Endometrium (tissue), 2 donors: ENCODE measurements at regions not wholly inside any gene's neighbourhood (a gene's known extent, or its start where the extent isn't known, plus 50 kb on each side); places are given as distances from the start of the nearest gene placed in this dataset.
"Not testable (repeated sequence)": the region's sequence is repeated elsewhere in the genome, so short reads cannot be mapped to it uniquely, and the experiment has no call there.

Source experiments
- FAIRE-seq: peaks from 2 replicates; lab custom pipeline; 2012; peaks lifted over from hg19 to GRCh38; lab: Jason Lieb, UNC
- donor health status: control.
- donor health status: control.

DNA sequence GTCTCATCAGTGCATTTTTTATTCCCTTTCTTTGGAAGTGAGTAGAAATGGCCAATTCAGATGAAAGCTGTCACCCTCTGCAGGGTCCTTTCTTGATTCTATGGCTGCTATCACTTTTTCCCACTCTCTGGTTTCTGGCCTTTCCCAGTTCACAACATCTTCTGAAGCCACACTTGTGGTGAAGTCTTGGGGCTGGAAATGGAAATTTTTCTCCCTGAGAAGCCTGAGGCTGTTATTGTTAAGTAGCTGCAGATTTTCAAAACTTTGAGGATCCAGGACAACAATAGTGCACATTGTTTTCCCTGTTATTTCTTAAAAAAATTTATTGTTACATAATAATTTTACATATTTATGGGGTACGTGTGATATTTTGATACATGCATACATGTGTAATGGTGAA is 250.3 kb upstream of the RASGRP1 start:
- FAIRE-seq = no peak

GRCh38 chr15:38817427-38818156 is 253.0 kb upstream of the RASGRP1 start:
- no peak for FAIRE-seq

GRCh38 chr15:38818157-38818790 is 253.7 kb upstream of the RASGRP1 start:
- no peak for FAIRE-seq

- FAIRE-seq = no peak
Measured at GRCh38 chr15:38819387-38819950, 254.9 kb upstream of the RASGRP1 start.

DNA sequence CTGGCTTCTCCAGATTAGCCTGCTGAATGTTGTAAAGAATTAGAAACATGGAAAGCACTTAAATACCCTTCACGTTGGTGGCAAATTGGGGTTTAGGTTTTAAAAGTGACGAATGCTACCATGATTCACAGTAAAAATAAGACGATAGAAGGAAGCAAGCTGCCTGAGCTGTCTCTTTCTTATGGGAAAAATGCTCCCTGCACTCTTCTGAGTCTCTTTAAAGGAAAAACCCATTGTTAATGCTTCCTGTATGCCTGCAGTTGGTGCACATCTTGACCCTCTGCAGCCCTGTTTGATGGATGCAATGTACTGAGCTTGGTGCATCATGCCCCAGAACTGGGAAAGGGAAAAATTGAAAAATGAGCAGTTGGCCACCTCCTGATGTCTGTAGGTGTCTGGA is 258.6 kb upstream of the RASGRP1 start:
- FAIRE-seq = no peak

GRCh38 chr15:38824719-38825118 is 260.1 kb upstream of the RASGRP1 start:
- no peak for FAIRE-seq

GRCh38 chr15:38826880-38827279 is 262.3 kb upstream of the RASGRP1 start:
- FAIRE-seq = no peak

- no peak for FAIRE-seq
Measured at GRCh38 chr15:38828031-38828532, 263.5 kb upstream of the RASGRP1 start.

- FAIRE-seq = no peak
Measured at GRCh38 chr15:38829086-38829485, 264.5 kb upstream of the RASGRP1 start.

GRCh38 chr15:38842226-38842625 is 277.6 kb upstream of the RASGRP1 start:
- FAIRE-seq = no peak

- FAIRE-seq = no peak
Measured at GRCh38 chr15:38843051-38843501, 278.5 kb upstream of the RASGRP1 start.

DNA sequence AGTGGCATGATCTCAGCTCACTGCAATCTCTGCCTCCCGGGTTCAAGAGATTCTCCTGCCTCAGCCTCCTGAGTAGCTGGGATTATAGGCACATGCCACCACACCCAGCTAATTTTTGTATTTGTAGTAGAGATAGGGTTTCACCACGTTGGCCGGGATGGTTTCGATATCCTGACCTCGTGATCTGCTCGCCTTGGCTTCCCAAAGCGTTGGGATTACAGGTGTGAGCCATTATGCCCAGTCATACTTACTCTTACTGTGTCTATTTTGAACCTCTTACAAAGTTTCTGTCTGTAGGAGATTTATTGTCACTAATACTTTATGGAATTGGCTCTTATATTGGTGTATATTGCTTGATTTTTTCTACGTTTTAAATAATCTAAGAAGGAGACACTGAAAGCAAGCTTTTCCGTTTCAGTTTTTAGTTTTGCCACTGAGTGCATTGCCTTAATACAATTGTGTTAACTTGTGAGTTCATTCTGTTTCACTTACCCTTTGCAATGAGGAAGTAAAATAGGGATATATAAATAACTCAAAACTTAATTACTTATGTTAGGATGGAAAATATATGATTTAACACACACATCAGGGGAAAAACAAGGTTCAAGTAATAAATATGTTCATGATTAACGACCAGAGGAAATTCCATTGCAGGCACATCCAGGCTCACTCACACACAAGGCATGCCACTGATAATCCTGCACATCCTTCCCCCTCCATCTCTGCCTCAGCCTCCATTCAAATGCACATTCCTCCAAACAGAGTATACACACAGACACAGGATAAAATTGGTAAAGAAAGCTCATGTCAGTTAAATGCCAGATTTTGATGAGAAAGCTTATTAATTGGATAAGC is 279.3 kb upstream of the RASGRP1 start:
- FAIRE-seq = no peak

- no peak for FAIRE-seq
Measured at GRCh38 chr15:38844736-38845135, 280.1 kb upstream of the RASGRP1 start.

DNA sequence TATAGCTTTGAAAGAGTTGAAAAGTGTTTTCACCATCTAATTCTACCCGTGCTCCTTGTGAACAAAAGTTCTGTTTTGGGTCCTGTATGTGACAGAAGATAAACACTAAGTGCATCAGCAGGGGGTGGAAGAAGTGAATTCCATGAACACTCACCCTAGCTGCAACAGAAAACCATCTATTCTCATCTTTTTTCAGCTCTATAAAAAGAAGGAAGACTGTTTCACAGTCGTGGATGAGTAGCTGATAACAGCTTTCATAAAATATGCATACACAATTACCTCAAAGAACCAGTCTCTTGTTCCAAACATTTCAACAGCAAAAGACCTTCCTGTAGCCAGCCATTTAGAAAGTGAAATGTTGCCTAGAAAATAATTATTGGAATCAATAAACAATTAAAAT is 281.7 kb upstream of the RASGRP1 start:
- no peak for FAIRE-seq

GRCh38 chr15:38847666-38848065 is 283.1 kb upstream of the RASGRP1 start:
- no peak for FAIRE-seq

GRCh38 chr15:38849046-38849445 is 284.4 kb upstream of the RASGRP1 start:
- FAIRE-seq = no peak

DNA sequence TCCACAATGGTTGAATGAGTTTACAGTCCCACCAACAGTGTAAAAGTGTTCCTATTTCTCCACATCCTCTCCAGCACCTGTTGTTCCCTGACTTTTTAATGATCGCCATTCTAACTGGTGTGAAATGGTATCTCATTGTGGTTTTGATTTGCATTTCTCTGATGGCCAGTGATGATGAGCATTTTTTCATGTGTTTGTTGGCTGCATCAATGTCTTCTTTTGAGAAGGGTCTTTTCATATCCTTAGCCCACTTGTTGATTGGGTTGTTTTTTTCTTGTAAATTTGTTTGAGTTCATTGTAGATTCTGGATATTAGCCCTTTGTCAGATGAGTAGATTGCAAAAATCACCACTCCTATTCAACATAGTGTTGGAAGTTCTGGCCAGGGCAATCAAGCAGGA is 287.6 kb upstream of the RASGRP1 start:
- not testable (repeated sequence) for FAIRE-seq

- FAIRE-seq = no peak
Measured at GRCh38 chr15:38853608-38854007, 289.0 kb upstream of the RASGRP1 start.

DNA sequence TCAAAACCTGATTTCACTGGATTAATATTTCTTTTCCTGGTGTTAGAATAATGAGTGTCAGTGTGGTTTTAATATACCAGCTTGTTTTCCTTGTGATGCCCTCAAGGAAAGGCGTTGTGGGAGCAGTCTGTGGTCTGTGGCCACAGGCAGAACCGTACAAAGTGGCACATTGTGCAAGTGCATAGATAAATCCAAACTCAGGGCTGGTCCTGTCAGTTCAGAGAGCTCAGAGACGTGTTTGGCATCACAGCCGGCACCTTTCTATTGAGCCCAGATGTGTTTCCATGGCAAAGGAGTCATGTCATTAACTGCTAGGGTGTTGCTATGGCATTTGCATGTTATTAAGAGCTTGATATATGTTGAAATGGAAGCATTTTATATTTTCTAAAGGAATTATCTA is 289.9 kb upstream of the RASGRP1 start:
- FAIRE-seq = no peak

DNA sequence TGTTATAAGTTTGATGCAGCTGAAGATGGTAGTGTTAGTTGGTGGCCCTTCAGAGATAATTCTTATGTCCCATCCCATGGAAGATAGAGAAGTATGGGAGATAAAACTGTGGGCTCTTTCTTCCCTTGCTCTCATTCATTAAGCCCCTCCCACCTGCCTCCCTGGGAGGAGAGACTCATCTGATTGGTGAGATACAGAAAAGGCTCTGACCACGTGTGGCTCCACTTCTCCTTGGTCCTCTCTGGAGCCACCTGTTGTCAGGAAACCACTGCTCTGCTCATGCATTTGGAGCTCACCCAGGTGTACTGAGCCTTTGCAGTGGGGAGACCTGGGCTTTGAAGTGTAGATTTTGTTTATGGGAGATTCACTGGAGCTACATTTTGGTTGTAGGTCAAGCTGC is 293.2 kb upstream of the RASGRP1 start:
- no peak for FAIRE-seq

- no peak for FAIRE-seq
Measured at GRCh38 chr15:38859574-38859973, 295.0 kb upstream of the RASGRP1 start.

- FAIRE-seq = no peak
Measured at GRCh38 chr15:38860253-38860652, 295.6 kb upstream of the RASGRP1 start.
